Endodermal cell (in vitro differentiated cells): ENCODE measurements at regions not wholly inside any gene's neighbourhood (a gene's known extent, or its start where the extent isn't known, plus 50 kb on each side); places are given as distances from the start of the nearest gene placed in this dataset.
"Not testable (repeated sequence)": the region's sequence is repeated elsewhere in the genome, so short reads cannot be mapped to it uniquely, and the experiment has no call there.

ENCODE experiments used
- DNase-seq: peaks from one replicate; pipeline ENCODE4 v3.0.0-alpha.2; 2017
- H3K27ac ChIP-seq: 2 replicates; pipeline ENCODE4 v1.5.1; 2013; ENCODE audit warnings: mild to moderate bottlenecking, low read depth, low read length, moderate library complexity
- H3K27me3 ChIP-seq: 2 replicates; pipeline ENCODE4 v1.6.1; 2013; ENCODE audit warnings: mild to moderate bottlenecking, low read length, moderate library complexity; ENCODE audit not compliant: insufficient read depth, control insufficient read depth, poor library complexity, severe bottlenecking
- H3K36me3 ChIP-seq: 2 replicates; pipeline ENCODE4 v1.7.0; 2013; ENCODE audit warnings: mild to moderate bottlenecking, low read length, moderate library complexity; ENCODE audit not compliant: control insufficient read depth, insufficient read depth
- H3K4me1 ChIP-seq: one replicate; pipeline ENCODE4 v1.7.0; 2013; ENCODE audit warnings: low read length; ENCODE audit not compliant: control insufficient read depth, insufficient read depth
- H3K4me3 ChIP-seq: 2 replicates; pipeline ENCODE4 v1.5.1; 2013; ENCODE audit warnings: mild to moderate bottlenecking, low read length, moderate library complexity
- H3K9ac ChIP-seq: 2 replicates; pipeline ENCODE4 v1.6.1; 2013; ENCODE audit warnings: mild to moderate bottlenecking, low read length, moderate library complexity; ENCODE audit not compliant: poor library complexity, severe bottlenecking; ENCODE audit errors: extremely low read depth
- H3K9me3 ChIP-seq: 2 replicates; pipeline ENCODE4 v1.6.1; 2013; ENCODE audit warnings: mild to moderate bottlenecking, low read length, moderate library complexity; ENCODE audit not compliant: control insufficient read depth
- H3K27ac Mint-ChIP-seq: 2 replicates; pipeline ENCODE4 v1.8.0; 2020; ENCODE audit warnings: mixed read lengths
- H3K27me3 Mint-ChIP-seq: 2 replicates; pipeline ENCODE4 v1.8.0; 2021; ENCODE audit warnings: mild to moderate bottlenecking, mixed read lengths; ENCODE audit not compliant: insufficient read depth
- H3K36me3 Mint-ChIP-seq: 2 replicates; pipeline ENCODE4 v1.8.0; 2020; ENCODE audit warnings: low read depth, mixed read lengths
- H3K4me1 Mint-ChIP-seq: 2 replicates; pipeline ENCODE4 v1.8.0; 2020; ENCODE audit warnings: mixed read lengths
- H3K4me3 Mint-ChIP-seq: 2 replicates; pipeline ENCODE4 v1.8.0; 2020; ENCODE audit warnings: mild to moderate bottlenecking, moderate library complexity, mixed read lengths
- H3K9me3 Mint-ChIP-seq: 2 replicates; pipeline ENCODE4 v1.8.0; 2020; ENCODE audit warnings: mild to moderate bottlenecking, mixed read lengths
- whole genome bisulfite sequencing, 2 experiments: methylation state at CpG; one replicate each; pipeline versions ENCODE4 v1.1.5 to v1.1.7; 2013; ENCODE audit warnings: missing lambda C conversion rate in 2 of 2, mixed read lengths in 1 of 2; ENCODE audit not compliant: insufficient coverage in 1 of 2, insufficient read length in 1 of 2; 5-methylcytosine and 5-hydroxymethylcytosine counted together
- TF ChIP-seq, protein P1 (sequence below): fragments of 200-600 bp; sonication (generic); conservative IDR thresholded peaks from 2 replicates; pipeline ENCODE4 v1.5.0; 2021; ENCODE audit warnings: antibody characterized with exemption, mild to moderate bottlenecking

DNA sequence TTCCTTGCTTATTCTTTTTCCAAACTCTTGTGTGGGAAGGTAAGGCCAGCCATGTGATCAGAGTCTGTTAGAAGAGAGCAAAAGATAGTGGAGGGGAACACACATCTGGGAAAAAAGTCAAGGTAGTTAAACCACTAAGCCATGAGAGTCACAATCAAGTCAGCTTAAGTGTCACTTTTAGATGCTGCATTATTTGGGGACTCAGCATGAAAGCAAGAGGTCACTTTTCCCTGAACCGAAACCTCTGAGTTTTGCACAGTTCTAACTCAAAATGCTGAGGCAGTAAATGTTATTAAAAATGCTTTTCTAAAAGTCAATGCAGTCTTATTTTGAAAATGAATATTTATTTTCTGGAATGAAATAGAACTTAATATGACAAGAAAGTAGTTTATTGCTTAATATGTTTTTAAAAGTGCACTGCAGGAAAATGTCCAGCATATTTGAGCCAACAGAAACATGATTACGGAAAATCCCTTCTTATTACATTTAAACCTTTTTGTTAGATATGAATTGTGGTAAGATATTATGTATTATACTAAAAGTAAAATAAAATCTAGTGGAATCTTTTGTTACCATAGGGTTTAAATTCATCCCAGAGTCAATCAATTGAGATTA lies 69.3 kb downstream of the RBM11 start:
- Histone ChIP-seq H3K36me3 (no peaks in the 10 kb centered on the region), H3K4me1 (no peaks in the 10 kb centered on the region), H3K4me3 (no peak overlapping the region), H3K9me3 (no peaks in the 10 kb centered on the region), H3K27me3 (no peaks in the 10 kb centered on the region), H3K27ac (no peak overlapping the region), H3K9ac (no peak overlapping the region)
- Mint-ChIP-seq H3K27ac (no peak overlapping the region), H3K27me3 (peaks cover 5% of the 10 kb centered on the region), H3K36me3 (no peaks in the 10 kb centered on the region), H3K9me3 (no peaks in the 10 kb centered on the region), H3K4me1 (peaks cover 21% of the 10 kb centered on the region), H3K4me3 (no peak overlapping the region)
- 87 to 100% methylated on average over 1 of the region's 2 CpGs for WGBS, 2 experiments
- TF ChIP-seq, protein P1, sequence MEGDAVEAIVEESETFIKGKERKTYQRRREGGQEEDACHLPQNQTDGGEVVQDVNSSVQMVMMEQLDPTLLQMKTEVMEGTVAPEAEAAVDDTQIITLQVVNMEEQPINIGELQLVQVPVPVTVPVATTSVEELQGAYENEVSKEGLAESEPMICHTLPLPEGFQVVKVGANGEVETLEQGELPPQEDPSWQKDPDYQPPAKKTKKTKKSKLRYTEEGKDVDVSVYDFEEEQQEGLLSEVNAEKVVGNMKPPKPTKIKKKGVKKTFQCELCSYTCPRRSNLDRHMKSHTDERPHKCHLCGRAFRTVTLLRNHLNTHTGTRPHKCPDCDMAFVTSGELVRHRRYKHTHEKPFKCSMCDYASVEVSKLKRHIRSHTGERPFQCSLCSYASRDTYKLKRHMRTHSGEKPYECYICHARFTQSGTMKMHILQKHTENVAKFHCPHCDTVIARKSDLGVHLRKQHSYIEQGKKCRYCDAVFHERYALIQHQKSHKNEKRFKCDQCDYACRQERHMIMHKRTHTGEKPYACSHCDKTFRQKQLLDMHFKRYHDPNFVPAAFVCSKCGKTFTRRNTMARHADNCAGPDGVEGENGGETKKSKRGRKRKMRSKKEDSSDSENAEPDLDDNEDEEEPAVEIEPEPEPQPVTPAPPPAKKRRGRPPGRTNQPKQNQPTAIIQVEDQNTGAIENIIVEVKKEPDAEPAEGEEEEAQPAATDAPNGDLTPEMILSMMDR: no peak
- no peak for DNase-seq

DNA sequence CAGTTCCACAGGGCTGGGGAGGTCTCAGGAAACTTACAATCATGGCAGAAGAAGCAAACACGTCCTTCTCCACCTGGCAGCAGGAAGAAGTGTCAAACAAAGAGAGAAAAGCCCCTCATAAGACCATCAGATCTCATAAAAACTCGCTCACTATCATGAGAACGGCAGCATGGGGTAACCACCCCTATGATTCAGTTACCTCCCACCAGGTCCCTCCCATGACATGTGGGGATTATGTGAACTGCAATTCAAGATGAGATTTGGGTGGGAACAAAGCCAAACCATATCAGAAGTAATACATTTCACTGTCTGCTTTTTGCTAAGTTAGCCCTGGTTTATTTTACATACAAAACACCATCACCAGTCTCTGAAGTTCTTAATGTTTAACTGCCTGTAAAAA lies 68.5 kb downstream of the RBM11 start:
- no peaks in the 10 kb centered on the region for H3K4me1 ChIP-seq
- Mint-ChIP-seq H3K4me1 (peaks cover 21% of the 10 kb centered on the region), H3K27ac (no peak overlapping the region), H3K36me3 (no peaks in the 10 kb centered on the region), H3K27me3 (peaks cover 5% of the 10 kb centered on the region), H3K4me3 (no peak overlapping the region), H3K9me3 (no peaks in the 10 kb centered on the region)
- H3K36me3 ChIP-seq: no peaks in the 10 kb centered on the region
- H3K4me3 ChIP-seq: no peak overlapping the region
- DNase-seq: no peak
- H3K9me3 ChIP-seq: no peaks in the 10 kb centered on the region
- no peak overlapping the region for H3K9ac ChIP-seq
- H3K27ac ChIP-seq: no peak overlapping the region
- H3K27me3 ChIP-seq: no peaks in the 10 kb centered on the region
- 85 to 100% methylated on average over 1 to 3 of the region's 3 CpGs for WGBS, 2 experiments
- TF ChIP-seq, protein P1: no peak

DNA sequence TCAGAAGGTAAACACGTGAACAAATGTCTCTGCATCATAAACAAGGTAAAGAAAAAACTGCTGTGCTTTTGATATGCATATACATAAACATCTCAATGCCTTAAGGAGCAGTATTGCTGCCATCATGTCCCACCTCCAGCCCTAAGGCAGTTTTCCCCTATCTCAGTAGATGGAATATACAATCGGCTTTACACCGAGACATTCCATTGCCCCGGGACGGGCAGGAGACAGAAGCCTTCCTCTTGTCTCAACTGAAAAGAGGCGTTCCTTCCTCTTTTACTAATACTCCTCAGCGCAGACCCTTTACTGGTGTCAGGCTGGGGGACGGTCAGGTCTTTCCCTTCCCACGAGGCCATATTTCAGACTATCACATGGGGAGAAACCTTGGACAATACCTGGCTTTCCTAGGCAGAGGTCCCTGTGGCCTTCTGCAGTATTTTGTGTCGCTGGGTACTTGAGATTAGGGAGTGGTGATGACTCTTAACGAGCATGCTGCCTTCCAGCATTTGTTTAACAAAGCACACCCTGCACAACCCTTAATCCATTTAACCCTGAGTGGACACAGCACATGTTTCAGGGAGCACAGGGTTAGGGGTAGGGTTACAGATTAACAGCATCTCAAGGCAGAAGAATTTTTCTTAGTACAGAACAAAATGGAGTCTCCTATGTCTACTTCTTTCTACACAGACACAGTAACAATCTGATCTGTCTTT lies 65.4 kb downstream of the RBM11 start:
- not testable (repeated sequence) for H3K36me3 ChIP-seq, H3K27me3 Mint-ChIP-seq, H3K9ac ChIP-seq, H3K36me3 Mint-ChIP-seq, H3K9me3 ChIP-seq, H3K9me3 Mint-ChIP-seq, H3K27ac ChIP-seq, H3K27me3 ChIP-seq, H3K4me1 ChIP-seq
- H3K4me3 Mint-ChIP-seq: peak overlapping the region; percentile 57
- peak overlapping the region; percentile 82 for H3K27ac Mint-ChIP-seq
- H3K4me3 ChIP-seq: peak overlapping the region; percentile 26
- DNase-seq: peak; percentile 70
- peaks cover 21% of the 10 kb centered on the region for H3K4me1 Mint-ChIP-seq
- WGBS, 2 experiments: 27 to 47% methylated on average over 3 to 10 of the region's 11 CpGs
